ENCODE measurements at regions not wholly inside any gene's neighbourhood (a gene's known extent, or its start where the extent isn't known, plus 50 kb on each side); places are given as distances from the start of the nearest gene placed in this dataset.
"Not testable (repeated sequence)": the region's sequence is repeated elsewhere in the genome, so short reads cannot be mapped to it uniquely, and the experiment has no call there.

DNA sequence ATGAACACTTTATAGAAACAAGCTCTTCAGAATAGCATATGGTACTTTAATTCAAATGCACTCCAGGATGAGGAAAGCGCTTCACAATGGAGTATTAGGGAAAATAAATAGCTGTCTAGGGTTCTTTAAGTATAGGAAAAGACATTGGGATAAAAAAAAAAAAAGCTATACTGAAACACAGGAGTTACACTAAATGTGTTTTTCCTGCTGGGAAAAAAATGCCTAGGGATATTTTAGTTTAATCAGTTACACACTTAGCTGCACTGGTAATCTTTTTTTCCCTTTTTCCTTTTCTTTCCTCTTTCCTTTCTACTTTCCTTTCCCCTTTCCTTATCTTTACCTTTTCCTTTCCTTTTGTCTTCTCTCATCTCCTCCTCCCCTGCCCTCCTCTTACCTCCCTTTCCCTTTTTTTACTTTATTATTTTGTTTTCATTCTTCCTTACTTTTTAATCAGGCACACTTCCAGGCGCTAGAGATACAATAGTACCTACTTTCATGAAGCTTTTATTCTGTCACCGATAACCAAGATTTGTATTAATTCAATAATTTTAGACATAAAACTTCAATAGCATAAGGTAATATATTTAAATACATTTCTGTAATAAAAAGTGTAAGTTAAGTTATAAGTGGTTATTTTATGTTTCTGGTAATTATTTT is 758.7 kb downstream of the CDH18 start:
- no peaks in the 10 kb centered on the region for H3K4me1 Mint-ChIP-seq
- ATAC-seq (ENCODE audit: low read depth in 2 of 2), result no peak
- no peaks in the 10 kb centered on the region for H3K36me3 ChIP-seq (ENCODE audit: control insufficient read depth, insufficient read depth, low read length)
- H3K27ac Mint-ChIP-seq, result no peak overlapping the region
- no peak overlapping the region for H3K27ac ChIP-seq (ENCODE audit: insufficient read depth, low read length, poor library complexity, severe bottlenecking)
- H3K4me1 ChIP-seq (ENCODE audit: control insufficient read depth, insufficient read depth, low read length, poor library complexity, severe bottlenecking), result no peaks in the 10 kb centered on the region
- no peaks in the 10 kb centered on the region for H3K9me3 ChIP-seq (ENCODE audit: control insufficient read depth in 2 of 2, low read length in 2 of 2)
- no peaks in the 10 kb centered on the region for H3K27me3 Mint-ChIP-seq
- no peak overlapping the region for H3K4me3 Mint-ChIP-seq
- H3K4me3 ChIP-seq (ENCODE audit: low read depth, low read length), result no peak overlapping the region
- peaks cover 0 to 28% (median 4%) of the 10 kb centered on the region in 7 donors for H3K9me3 Mint-ChIP-seq
- no peaks in the 10 kb centered on the region for H3K36me3 Mint-ChIP-seq
- H3K27me3 ChIP-seq (ENCODE audit: control insufficient read depth, insufficient read depth, low read length), result no peaks in the 10 kb centered on the region
- no peak for DNase-seq

DNA sequence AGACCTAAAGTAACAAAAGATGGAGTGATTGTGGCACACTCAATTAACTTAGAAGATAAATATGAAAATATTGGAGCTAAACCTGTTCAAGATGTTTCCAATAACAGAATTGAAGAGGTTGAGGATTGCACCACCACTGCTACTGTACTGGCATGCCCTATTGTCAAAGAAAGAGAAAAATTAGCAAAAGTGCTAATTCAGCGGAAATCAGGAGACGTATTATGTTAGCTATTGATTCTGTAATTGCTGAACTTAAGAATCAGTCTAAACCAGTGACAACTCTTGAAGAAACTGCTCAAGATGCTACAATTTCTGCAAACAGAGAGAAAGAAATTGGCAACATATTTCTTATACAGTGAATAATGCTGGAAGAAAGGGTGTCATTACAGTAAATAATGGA is 754.4 kb downstream of the CDH18 start:
- ATAC-seq (ENCODE audit: low read depth in 2 of 2), result no peak

DNA sequence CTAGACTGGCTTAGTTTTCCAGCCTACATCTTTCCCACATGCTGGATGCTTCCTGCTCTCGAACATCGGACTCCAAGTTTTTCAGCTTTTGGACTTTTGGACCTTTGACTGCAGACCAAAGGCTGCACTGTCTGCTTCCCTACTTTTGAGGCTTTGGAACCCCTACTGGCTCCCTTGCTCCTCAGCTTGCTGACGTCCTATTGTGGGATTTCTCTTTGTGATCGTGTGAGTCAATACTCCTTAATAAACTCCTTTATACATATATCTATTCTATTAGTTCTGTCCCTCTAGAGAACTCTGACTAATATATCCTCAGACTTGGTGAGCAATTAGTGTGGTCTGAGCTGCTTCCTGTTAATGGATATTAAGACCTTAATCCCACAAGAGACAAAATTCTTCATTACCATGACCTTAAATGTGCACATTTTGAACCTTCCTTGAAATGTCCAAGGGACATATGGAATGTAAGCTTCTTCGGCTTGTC is 752.9 kb downstream of the CDH18 start:
- Histone ChIP-seq H3K27me3 (ENCODE audit: control insufficient read depth, insufficient read depth, low read length) (no peaks in the 10 kb centered on the region), H3K36me3 (ENCODE audit: control insufficient read depth, insufficient read depth, low read length) (no peaks in the 10 kb centered on the region), H3K9me3 (ENCODE audit: control insufficient read depth in 2 of 2, low read length in 2 of 2) (no peaks in the 10 kb centered on the region), H3K4me3 (ENCODE audit: low read depth, low read length) (no peak overlapping the region), H3K27ac (ENCODE audit: insufficient read depth, low read length, poor library complexity, severe bottlenecking) (no peak overlapping the region), H3K4me1 (ENCODE audit: control insufficient read depth, insufficient read depth, low read length, poor library complexity, severe bottlenecking) (no peaks in the 10 kb centered on the region)
- Mint-ChIP-seq H3K27me3 (no peaks in the 10 kb centered on the region), H3K36me3 (no peaks in the 10 kb centered on the region), H3K27ac (no peak overlapping the region), H3K4me1 (no peaks in the 10 kb centered on the region), H3K9me3 (peaks cover 2 to 36% (median 6%) of the 10 kb centered on the region in 7 donors), H3K4me3 (no peak overlapping the region)
- DNase-seq (no peak), ATAC-seq (ENCODE audit: low read depth in 2 of 2) (no peak)

More for the DNA sequence above, 754.4 kb downstream of the CDH18 start:
- Mint-ChIP-seq H3K4me1 (no peaks in the 10 kb centered on the region), H3K27ac (no peak overlapping the region), H3K36me3 (no peaks in the 10 kb centered on the region), H3K9me3 (peaks cover 3 to 28% (median 6%) of the 10 kb centered on the region in 7 donors), H3K27me3 (no peaks in the 10 kb centered on the region), H3K4me3 (no peak overlapping the region)
- no peaks in the 10 kb centered on the region for H3K4me1 ChIP-seq (ENCODE audit: control insufficient read depth, insufficient read depth, low read length, poor library complexity, severe bottlenecking)
- H3K4me3 ChIP-seq (ENCODE audit: low read depth, low read length), result no peak overlapping the region
- H3K27ac ChIP-seq (ENCODE audit: insufficient read depth, low read length, poor library complexity, severe bottlenecking), result no peak overlapping the region
- H3K36me3 ChIP-seq (ENCODE audit: control insufficient read depth, insufficient read depth, low read length), result no peaks in the 10 kb centered on the region
- no peak for DNase-seq
- H3K9me3 ChIP-seq (ENCODE audit: control insufficient read depth in 2 of 2, low read length in 2 of 2), result no peaks in the 10 kb centered on the region
- H3K27me3 ChIP-seq (ENCODE audit: control insufficient read depth, insufficient read depth, low read length), result no peaks in the 10 kb centered on the region

DNA sequence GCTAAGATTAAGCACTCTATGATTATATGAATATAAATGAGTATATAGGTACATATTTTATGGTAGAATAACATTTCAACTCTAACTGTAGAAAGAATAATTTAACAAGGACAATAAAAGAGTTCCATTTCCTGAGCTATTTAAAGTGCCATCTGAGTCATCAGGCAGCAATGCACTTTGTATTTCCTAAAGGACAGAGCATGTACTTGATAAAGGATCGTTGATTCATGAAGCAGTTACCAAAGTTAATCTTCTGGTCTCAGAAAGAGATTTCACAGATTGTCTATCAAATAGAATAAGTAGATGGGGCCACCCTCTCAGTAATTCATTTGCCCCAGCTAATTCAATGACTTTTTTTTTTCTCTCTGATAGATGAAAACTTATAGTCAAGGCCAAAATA is 747.8 kb downstream of the CDH18 start:
- Mint-ChIP-seq H3K9me3 (peaks cover 0 to 17% (median 6%) of the 10 kb centered on the region in 7 donors), H3K27ac (no peak overlapping the region), H3K36me3 (no peaks in the 10 kb centered on the region), H3K4me3 (no peak overlapping the region), H3K27me3 (no peaks in the 10 kb centered on the region), H3K4me1 (no peaks in the 10 kb centered on the region)
- no peak for DNase-seq
- Histone ChIP-seq H3K4me1 (ENCODE audit: control insufficient read depth, insufficient read depth, low read length, poor library complexity, severe bottlenecking) (no peaks in the 10 kb centered on the region), H3K27ac (ENCODE audit: insufficient read depth, low read length, poor library complexity, severe bottlenecking) (no peak overlapping the region), H3K4me3 (ENCODE audit: low read depth, low read length) (no peak overlapping the region), H3K9me3 (ENCODE audit: control insufficient read depth in 2 of 2, low read length in 2 of 2) (peaks cover 0 to 2% of the 10 kb centered on the region in 2 experiments), H3K27me3 (ENCODE audit: control insufficient read depth, insufficient read depth, low read length) (no peaks in the 10 kb centered on the region), H3K36me3 (ENCODE audit: control insufficient read depth, insufficient read depth, low read length) (no peaks in the 10 kb centered on the region)
- ATAC-seq (ENCODE audit: low read depth in 2 of 2), result no peak

DNA sequence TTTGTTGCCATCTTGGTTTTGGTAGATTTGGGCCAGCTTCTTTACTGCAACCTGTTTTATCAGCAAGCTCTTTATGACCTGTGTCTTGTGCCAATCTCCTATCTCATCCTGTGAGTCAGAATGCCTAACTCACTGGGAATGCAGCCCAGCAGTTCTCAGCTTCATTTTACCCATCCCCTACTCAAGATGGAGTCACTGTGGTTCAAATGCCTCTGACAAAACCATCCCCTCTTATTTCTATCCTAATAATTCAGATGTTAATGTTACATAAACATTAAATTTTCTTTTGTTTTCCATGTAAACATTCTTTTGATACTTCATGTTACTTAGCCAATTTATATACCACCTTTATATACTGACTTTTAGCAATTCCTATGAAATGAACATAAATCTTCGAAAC is 746.3 kb downstream of the CDH18 start:
- Mint-ChIP-seq H3K36me3 (no peaks in the 10 kb centered on the region), H3K27ac (no peak overlapping the region), H3K9me3 (peaks cover 0 to 27% (median 6%) of the 10 kb centered on the region in 7 donors), H3K4me3 (no peak overlapping the region), H3K4me1 (no peaks in the 10 kb centered on the region), H3K27me3 (no peaks in the 10 kb centered on the region)
- ATAC-seq (ENCODE audit: low read depth in 2 of 2) (no peak), DNase-seq (no peak)
- Histone ChIP-seq H3K4me1 (ENCODE audit: control insufficient read depth, insufficient read depth, low read length, poor library complexity, severe bottlenecking) (no peaks in the 10 kb centered on the region), H3K27ac (ENCODE audit: insufficient read depth, low read length, poor library complexity, severe bottlenecking) (no peak overlapping the region), H3K4me3 (ENCODE audit: low read depth, low read length) (no peak overlapping the region), H3K9me3 (ENCODE audit: control insufficient read depth in 2 of 2, low read length in 2 of 2) (peaks cover 0 to 2% of the 10 kb centered on the region in 2 experiments), H3K36me3 (ENCODE audit: control insufficient read depth, insufficient read depth, low read length) (no peaks in the 10 kb centered on the region), H3K27me3 (ENCODE audit: control insufficient read depth, insufficient read depth, low read length) (no peaks in the 10 kb centered on the region)

DNA sequence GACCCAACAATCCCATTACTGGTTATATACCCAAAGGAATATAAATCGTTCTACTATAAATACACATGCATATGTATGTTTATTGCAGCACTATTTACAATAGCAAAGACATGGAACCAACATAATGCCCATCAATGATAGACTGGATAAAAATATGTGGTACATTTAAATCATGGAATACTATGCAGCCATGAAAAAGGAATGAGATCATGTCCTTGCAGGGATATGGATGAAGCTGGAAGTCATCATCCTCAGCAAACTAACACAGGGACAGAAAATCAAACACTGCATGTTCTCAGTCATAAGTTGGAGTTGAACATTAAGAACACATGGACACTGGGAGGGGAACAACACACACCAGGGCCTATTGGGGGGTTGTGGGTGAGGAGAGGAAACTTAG is 741.8 kb downstream of the CDH18 start:
- not testable (repeated sequence) for ATAC-seq (ENCODE audit: low read depth in 2 of 2); H3K4me3 Mint-ChIP-seq; H3K9me3 ChIP-seq (ENCODE audit: control insufficient read depth in 2 of 2, low read length in 2 of 2); H3K36me3 ChIP-seq (ENCODE audit: control insufficient read depth, insufficient read depth, low read length); H3K27me3 ChIP-seq (ENCODE audit: control insufficient read depth, insufficient read depth, low read length); H3K4me3 ChIP-seq (ENCODE audit: low read depth, low read length); H3K27me3 Mint-ChIP-seq; H3K4me1 Mint-ChIP-seq; H3K36me3 Mint-ChIP-seq; H3K4me1 ChIP-seq (ENCODE audit: control insufficient read depth, insufficient read depth, low read length, poor library complexity, severe bottlenecking); H3K27ac ChIP-seq (ENCODE audit: insufficient read depth, low read length, poor library complexity, severe bottlenecking); H3K27ac Mint-ChIP-seq; DNase-seq
- peaks cover 0 to 20% (median 2%) of the 10 kb centered on the region in 7 donors for H3K9me3 Mint-ChIP-seq

DNA sequence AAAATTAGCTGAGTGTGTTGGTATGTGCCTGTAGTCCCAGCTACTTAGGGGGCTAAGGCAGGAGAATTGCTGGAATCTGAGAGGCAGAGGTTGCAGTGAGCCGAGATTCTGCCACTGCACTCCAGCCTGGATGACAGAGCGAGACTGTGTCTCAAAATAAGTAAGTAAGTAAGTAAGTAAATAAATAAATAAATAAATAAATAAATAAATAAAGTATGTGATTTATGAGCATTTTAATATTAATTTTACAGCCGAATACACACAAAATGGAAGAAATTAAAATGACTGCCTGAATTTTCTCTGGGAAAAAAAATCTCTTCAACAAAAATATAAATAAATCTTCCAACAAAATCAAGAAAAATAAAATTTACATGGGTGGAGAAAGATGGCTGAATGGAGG is 740.7 kb downstream of the CDH18 start:
- H3K9me3 Mint-ChIP-seq, result peaks cover 0 to 20% (median 2%) of the 10 kb centered on the region in 7 donors

DNA sequence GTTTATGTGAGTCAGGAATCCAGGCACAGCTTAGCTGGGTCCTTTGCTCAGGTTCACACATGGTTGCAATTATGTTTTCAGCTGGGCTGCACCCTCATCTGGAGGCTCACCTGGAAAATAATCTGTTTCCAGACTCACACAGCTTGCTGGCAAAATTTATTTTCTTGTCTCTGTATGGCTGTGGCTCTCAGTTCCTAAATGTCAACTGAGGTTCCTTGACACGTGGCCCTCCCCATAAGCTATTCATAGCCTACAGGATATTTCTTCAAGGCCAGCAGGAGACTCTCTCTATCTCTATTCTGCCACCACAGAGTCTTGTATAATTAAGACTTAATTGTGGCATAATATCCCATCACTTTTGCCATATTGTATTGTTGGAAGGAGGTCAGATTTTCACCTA is 732.0 kb downstream of the CDH18 start:
- H3K4me1 ChIP-seq (ENCODE audit: control insufficient read depth, insufficient read depth, low read length, poor library complexity, severe bottlenecking), result no peaks in the 10 kb centered on the region
- Mint-ChIP-seq H3K9me3 (peaks cover 4 to 18% (median 5%) of the 10 kb centered on the region in 7 donors), H3K27me3 (no peaks in the 10 kb centered on the region), H3K36me3 (no peaks in the 10 kb centered on the region), H3K4me3 (no peak overlapping the region), H3K27ac (no peak overlapping the region), H3K4me1 (no peaks in the 10 kb centered on the region)
- no peaks in the 10 kb centered on the region for H3K27me3 ChIP-seq (ENCODE audit: control insufficient read depth, insufficient read depth, low read length)
- no peak for DNase-seq
- H3K4me3 ChIP-seq (ENCODE audit: low read depth, low read length), result no peak overlapping the region
- no peak overlapping the region for H3K27ac ChIP-seq (ENCODE audit: insufficient read depth, low read length, poor library complexity, severe bottlenecking)
- no peak for ATAC-seq (ENCODE audit: low read depth in 2 of 2)
- no peaks in the 10 kb centered on the region for H3K36me3 ChIP-seq (ENCODE audit: control insufficient read depth, insufficient read depth, low read length)
- no peaks in the 10 kb centered on the region for H3K9me3 ChIP-seq (ENCODE audit: control insufficient read depth in 2 of 2, low read length in 2 of 2)

More for the DNA sequence above, 740.7 kb downstream of the CDH18 start:
- Histone ChIP-seq H3K4me3 (ENCODE audit: low read depth, low read length) (no peak overlapping the region), H3K27ac (ENCODE audit: insufficient read depth, low read length, poor library complexity, severe bottlenecking) (no peak overlapping the region), H3K9me3 (ENCODE audit: control insufficient read depth in 2 of 2, low read length in 2 of 2) (no peaks in the 10 kb centered on the region), H3K4me1 (ENCODE audit: control insufficient read depth, insufficient read depth, low read length, poor library complexity, severe bottlenecking) (no peaks in the 10 kb centered on the region), H3K27me3 (ENCODE audit: control insufficient read depth, insufficient read depth, low read length) (no peaks in the 10 kb centered on the region), H3K36me3 (ENCODE audit: control insufficient read depth, insufficient read depth, low read length) (no peaks in the 10 kb centered on the region)
- no peak for DNase-seq
- no peaks in the 10 kb centered on the region for H3K27me3 Mint-ChIP-seq
- no peaks in the 10 kb centered on the region for H3K4me1 Mint-ChIP-seq
- no peak for ATAC-seq (ENCODE audit: low read depth in 2 of 2)
- H3K4me3 Mint-ChIP-seq, result no peak overlapping the region
- no peak overlapping the region for H3K27ac Mint-ChIP-seq
- H3K36me3 Mint-ChIP-seq, result no peaks in the 10 kb centered on the region
